ENCODE measurements at regions not wholly inside any gene's neighbourhood (a gene's known extent, or its start where the extent isn't known, plus 50 kb on each side); places are given as distances from the start of the nearest gene placed in this dataset.
"Not testable (repeated sequence)": the region's sequence is repeated elsewhere in the genome, so short reads cannot be mapped to it uniquely, and the experiment has no call there.

DNA sequence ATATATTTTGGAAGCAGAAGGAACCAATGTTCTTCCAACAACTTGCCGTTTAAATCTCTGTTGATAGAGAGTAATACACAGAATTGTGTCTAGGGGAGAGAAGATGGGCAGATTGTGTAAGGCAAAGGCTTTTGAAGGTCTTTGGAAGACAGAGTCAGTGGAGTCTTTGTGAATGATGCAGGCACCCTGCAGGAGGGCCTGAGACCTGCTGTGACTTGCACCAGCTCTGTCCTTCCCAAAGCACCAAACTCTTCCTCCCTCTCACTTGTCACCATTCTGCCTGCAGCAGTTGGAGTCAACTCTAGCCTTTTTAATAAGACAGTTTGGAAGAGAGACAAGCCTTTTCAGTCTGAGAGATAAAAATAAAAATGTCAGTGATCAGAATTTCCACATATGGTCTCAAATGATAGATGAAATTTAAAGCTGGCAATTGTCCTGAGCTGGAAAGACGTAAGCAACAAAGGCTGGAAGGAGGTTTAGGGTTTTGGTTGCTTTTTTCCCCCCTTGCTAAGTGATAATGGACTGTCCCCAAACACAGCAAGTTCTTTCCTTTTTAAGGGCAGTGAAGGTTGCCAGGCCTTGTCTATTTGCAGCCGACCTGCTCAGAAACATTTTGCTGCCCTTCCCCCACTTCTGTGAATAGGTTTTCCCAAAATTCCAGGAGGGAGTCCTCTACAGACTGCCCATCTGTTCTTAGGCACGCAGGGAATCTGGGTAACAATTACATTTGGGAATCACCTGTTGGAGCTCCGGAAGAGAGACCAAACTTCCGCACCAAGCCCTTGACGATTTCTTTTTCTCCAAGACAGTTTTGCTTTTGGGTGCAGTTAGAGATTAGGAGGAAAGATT is 103.0 kb upstream of the NTF3 start:
- DNase-seq, result no peak

DNA sequence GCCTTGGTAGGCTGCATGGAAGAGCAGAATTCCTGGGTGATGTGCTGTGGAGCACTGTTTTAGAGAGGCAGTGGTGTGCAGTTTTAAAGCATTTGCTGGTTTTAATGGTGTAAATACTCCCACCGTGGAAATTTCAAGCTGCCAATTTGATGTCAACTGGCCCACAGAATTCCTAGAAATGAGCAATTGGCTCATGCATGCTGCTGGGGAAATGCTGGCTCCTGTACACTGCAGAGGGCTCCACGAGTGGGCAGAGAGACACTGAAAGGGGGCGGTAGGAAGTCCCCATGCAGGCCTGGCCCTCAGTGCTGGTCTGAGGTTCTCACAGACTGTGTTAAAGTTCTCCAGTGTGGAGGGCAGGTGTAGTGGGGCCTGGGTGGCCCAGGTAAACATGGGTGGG is 99.4 kb upstream of the NTF3 start:
- no peak for DNase-seq

DNA sequence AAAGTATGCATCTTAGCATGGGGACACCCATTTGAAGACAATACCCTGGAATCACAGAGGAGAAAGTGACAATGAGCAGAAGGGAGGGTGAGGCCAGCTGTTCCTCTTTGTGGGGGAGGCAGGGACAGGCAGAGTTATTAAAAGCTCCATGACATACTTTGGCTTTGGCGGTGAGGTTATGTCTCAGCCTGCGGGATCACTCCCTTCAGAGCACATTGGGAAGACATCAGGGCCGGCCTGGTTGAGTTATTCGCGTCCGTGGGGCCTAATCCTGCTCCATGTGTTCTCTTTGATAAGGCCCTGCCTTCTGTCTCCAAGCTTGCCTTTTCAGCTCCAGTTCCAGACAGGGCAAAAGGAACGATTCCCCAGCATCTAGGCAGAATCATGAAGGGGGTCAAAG is 98.8 kb upstream of the NTF3 start:
- DNase-seq, result no peak

DNA sequence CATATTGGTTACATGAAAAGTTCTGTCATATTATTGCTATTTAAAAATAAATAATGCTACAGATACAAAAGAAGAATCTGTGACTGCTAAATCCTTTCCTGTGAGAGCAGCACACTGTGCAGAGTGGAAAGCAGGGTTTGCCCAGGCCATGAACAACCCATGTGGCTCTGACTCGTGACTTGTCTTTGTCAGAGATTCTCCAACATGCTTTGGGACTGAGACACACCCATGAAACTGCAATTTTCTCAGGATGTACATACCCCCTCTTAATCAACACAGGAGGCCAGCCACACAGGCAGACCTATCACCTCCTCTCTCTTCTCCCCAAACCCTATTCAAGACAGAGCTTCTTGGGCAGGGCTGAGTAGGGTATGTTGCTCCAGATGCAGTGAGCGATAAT is 96.8 kb upstream of the NTF3 start:
- DNase-seq, result no peak

DNA sequence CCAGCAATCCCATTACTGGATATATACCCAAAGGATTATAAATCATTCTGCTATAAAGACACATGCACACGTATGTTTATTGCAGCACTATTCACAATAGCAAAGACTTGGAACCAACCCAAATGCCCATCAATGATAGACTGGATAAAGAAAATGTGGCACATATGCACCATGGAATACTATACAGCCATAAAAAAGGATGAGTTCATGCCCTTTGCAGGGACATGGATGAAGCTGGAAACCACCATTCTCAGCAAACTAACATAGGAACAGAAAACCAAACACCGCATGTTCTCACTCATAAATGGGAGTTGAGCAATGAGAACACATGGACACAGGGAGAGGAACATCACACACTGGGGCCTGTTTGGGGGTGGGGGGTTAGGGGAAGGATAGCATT is 90.8 kb upstream of the NTF3 start:
- DNase-seq, result not testable (repeated sequence)

DNA sequence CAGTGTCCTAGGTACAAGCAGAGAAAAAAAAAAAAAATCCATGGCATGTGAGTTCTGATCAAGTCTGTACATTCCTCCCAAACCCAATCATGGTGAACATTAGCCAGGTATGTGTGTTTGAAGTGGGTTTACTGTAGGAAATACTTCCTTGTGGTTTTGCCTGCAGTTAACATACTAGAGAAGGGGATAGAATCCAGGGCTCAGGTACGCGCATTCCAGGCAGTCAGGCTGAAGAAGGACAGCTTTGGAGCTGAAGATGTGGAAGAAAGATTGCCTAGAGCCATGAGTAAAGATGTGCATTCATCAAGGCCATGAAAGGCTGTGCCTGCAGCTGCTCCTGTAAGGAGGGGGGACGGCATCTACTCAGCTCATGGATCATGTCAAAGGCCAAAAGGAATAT is 88.2 kb upstream of the NTF3 start:
- no peak for DNase-seq

DNA sequence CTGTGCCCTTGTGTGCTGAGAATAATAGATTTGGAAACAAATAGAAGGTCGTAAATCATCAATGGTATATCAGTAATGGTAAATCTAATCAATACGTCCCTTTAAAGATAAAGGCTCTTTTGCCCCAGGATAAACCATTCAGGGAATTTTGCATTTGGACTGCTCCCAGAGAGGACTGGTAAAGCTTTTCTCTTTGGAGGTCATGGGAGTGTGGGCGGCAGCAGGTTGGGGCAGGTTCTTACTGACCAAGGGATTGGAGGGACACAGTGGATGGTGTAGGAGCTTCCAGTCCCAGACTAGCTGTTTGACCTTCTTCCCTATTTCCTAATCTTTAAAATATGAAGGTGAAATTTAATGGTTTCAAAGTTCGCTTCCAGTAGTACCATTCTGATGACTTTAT is 87.8 kb upstream of the NTF3 start:
- DNase-seq, result no peak

DNA sequence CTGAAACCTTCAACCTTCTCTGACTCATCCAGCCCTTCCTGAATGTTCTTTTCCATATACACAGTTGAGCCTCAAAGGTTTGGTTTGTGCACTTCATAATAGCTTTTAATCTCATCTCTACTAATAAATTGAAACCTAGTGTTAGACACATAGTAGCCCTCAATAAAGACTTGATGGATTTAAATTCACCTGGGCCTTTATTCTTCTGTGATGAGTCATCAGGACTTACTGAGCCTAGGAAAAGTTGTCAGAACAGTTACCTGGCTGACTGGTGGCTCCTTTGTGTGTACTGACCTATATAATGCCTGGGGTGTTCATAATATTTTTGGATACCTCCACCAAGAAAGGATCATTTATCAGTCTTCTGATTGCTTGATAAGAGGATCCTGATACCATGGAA is 86.4 kb upstream of the NTF3 start:
- DNase-seq, result no peak

DNA sequence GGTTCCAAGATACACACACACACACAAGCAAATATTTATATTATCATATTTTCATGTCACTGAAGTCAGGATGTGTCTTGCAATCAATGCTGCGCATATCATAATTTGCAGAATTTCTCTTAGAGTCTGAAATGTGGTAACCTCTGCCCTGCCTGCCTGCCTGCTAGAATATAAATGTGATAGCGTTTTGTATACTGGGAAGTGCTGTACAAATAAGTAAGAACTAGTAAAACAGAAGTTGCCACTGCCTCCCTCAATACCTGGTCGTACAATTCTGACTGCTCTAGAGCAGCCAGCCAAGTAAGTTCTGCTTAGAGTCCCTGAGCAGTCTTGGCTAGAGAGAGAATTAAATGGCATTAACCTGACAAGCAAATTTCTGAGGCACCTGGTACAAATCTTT is 83.9 kb upstream of the NTF3 start:
- no peak for DNase-seq

DNA sequence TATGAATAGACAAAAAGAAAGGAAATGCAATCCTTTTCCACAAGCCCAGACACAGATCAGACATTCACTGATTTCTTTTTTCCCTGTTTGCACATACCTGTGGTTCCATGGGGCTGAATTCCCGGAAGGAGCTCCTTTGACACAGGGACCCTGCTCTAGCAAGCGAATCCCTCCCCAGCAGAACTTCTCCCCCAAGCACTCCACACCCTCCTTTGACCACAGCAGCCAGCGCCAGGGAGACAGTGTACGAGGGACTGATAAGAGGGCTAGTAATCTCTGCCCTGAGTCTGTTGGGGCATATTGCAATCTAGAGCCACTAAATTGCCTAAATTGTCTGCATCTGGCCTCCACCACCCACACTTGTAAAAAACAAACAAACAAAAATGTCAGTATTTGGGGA is 83.4 kb upstream of the NTF3 start:
- DNase-seq, result no peak

DNA sequence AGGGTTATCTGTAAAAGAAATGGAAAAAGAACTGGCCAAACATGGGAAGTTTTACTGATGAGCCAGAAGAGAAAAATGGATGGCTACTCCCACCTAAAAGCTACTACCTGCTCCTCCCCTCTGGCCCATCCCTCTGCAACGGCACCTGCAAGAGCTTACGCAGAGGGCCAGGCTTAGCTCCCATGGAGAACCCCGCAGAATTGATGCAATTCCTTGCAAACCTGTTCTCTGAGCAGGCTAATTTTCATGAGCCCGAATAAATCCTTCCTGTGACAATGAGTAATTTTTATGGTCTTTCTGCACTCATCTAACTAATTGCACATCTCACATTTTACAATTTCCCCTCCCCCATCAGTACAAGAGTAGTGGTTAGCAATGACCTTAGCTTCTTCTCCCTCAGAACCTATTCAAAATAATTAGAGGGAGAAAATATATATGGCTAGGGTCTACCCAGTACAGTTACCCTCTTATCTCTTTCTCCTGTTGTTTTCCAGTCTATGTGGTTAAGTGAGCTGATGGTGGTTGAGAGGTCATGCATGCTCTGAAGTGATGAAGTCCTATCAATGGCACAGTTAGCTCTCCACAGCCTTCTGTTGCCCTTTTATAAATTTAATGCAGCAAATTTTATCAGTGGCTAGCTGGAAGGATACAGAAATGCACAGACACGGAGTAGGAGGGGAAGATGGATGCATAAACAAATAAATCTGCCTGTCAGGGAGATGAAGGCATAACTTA is 67.7 kb upstream of the NTF3 start:
- DNase-seq, result no peak

DNA sequence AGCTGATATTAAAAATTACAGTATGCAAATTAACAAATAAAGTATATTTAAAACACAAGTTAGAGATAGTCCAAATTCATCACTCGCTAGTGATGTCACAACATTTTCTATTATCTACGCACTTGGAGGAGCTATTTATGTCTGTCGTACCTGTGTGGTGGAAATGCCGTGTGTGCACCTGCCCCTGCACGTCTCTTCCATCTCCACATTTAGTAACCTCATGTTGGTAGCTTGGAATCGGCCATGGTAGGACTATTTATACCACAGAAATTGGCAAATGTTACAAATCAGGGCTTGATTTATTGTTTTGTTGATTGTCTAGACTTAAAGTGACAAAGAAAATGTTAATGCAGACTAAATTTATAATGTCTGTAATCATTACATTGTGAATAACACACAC is 62.6 kb upstream of the NTF3 start:
- no peak for DNase-seq

DNA sequence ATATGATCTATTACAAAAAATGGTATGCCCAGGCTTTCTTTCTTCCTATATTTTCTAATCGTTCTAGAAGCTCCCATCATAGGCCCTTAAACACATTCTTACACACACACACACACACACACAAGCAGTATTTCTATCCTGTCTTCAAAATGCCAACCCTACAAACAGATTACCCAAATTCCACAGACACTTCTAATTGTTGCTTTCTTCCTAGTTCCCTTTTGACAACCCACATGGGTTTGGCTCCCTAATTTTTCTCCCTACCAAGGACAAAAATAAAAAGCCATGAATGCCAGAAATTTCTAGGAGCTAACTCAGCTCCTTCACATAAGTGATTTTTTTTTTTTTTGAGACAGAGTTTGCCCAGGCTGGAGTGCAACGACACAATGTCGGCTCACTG is 60.3 kb upstream of the NTF3 start:
- no peak for DNase-seq

DNA sequence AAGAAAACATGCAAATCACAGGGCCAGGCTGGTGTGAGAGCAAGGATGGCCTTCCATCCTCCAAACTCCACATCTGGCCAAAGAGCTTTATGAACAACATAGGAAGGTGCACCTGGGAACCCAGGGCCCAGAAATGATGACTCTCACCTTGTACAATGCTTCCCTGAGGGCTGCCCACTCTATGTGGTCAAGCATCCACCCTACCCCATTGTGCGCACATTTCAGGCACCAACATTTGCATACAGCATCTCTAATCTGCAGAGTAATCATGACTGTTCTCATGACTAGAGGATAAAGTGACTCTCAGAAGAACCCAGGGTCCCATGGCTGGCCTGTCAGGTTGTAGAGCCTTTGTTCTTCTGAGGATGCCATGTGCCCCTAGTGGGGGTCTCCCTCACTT is 57.2 kb upstream of the NTF3 start:
- DNase-seq, result no peak

DNA sequence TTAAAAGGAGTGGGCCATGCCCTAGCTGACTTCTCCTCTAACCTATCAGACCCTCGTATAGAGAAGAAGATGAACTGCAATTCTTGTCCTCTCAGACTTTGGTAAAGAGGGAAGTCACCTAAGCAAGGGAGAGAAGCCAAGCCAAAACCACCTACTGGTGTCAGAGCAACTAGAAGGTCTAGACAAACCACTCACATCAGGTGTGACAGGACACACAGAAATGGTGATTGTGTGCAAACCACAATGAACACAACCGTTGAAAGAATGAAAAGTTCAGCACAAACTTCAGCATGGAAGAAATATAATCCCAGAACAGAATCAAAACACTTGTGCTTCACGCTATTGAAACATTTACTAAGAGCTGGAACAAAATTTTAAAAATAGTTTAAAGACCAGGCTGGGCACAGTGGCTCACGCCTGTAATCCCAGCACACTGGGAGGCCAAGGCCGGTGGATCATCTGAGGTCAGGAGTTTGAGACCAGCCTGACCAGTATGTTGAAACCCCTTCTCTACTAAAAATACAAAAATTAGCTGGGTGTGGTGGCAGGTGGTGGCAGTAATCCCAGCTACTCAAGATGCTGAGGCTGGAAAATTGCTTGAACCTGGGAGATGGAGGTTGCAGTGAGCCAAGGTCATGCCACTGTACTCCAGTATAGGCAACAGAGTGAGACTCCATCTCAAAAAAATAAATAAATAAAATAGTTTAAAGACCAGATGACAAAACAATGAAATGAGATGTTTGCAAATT is 56.2 kb upstream of the NTF3 start:
- no peak for DNase-seq

DNA sequence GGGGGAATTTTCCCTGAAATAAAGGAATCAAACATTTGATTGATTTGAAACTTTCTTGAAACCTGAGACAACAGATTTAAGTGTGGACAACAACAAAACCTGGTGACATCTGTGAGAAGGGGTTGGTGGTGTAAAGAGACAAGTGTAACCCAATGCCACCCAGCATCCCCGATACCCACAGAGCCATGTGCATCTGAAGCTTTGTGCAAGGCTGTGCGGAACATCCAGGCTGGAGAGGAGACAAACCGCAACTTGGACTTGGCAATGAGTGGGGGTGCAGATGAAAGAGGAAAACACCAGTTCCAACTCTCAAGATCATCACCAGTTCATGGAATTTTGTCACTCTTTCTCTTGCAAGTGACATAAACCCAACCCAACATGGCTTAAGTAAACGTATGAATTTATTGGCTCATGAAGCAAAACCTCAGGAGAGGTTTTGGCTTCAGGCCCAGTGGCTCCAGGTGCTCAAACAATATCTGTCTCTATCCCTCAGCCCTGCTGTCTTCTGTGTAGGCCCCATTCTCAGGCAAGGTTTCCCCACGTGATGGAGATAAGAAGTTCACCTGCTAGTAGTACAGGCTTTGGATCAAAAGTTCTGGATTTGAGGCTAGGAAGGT is 55.2 kb upstream of the NTF3 start:
- peak; percentile 67 to 74 for DNase-seq

DNA sequence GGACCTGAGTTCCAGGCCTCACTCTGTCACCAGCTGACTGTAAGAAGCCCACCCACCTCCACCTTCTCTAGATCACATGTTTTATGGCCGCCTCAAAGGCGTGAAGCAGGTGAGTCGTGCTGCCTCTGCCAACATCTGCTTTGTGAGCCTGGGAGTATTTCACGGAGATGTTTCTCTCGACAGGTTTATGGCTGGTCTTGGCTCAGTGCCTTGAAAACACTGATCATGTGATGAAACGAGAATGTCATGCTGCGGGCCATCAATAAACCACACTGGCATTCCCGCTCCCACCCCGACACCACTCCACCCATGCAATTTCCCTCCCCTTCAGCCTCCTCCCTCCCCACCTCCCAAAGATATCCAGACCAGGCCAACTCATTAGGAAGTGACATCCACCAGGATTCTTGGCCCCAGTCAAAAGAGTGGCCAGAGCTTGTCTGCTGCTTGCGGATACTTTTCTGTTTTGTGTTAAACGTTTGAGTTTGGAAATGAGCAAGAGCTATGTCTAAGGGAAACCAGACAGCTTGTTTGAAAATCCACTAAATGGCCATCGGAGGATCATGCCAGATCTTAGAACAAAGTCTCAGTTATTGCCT is 53.8 kb upstream of the NTF3 start:
- DNase-seq, result peak; percentile 64 to 80

DNA sequence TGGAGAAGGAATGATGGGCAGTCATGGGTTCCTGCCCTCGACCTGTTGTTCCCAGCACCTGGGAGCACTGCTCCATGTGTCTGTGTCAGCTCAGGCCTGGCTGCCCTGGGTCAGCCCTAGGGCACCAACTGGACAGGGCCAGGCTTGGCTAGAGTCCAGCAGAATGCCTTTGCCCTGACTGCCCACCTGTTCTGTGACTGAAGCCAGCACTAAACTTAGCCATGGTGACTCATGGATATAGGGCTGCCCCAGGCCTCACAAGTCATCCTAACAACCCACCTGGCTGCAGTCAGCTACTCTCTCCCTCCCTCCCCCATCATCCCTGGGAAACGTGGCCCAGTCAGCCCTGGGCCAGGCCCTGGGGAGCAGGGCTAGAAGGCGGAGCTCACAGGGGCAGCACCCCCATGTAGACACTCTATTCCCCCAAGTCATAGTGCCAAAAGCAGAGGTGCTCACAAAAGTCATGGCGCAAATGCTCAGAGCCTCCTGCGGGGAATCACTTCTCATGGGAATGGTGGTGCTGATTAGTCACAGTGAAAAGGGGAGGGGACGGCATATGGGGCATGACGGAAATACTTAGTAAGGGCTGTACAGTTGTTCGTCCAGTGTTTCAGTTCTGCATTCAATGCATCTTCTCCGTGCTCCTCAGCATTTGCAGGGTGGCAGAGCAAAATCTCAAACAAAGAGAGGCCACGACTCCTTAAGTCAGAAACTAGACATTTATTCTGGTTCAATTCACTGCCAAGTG is 52.0 kb upstream of the NTF3 start:
- peak in 1 of 2 experiments; percentile 19 for DNase-seq

Measured in SHP77 (cell line).